RWPE2 (cell line): ENCODE measurements at regions not wholly inside any gene's neighbourhood (a gene's known extent, or its start where the extent isn't known, plus 50 kb on each side); places are given as distances from the start of the nearest gene placed in this dataset.

Experiments used
- ATAC-seq: fragments of 200-7000 bp; cut with Tn5 transposase; 3 replicates; pipeline ENCODE4 v1.9.1; 2021; ENCODE audit warnings: low read depth
- DNase-seq: peaks from one replicate; pipeline ENCODE4 v3.0.0-alpha.2; 2020; ENCODE audit warnings: low spot score
- H3K27ac ChIP-seq: fragments of 450-650 bp; 2 replicates; pipeline ENCODE4 v1.5.1; 2017; ENCODE audit warnings: mild to moderate bottlenecking; ENCODE audit not compliant: poor library complexity, severe bottlenecking
- H3K27me3 ChIP-seq: fragments of 250-450 bp; sonication (Bioruptor Pico); 2 replicates; pipeline ENCODE4 v1.5.1; 2021; ENCODE audit warnings: mild to moderate bottlenecking, moderate library complexity; ENCODE audit not compliant: insufficient read depth, poor library complexity, severe bottlenecking
- H3K36me3 ChIP-seq: fragments of 250-450 bp; sonication (Bioruptor Pico); 2 replicates; pipeline ENCODE4 v1.5.1; 2020; ENCODE audit warnings: low read depth, mild to moderate bottlenecking, moderate library complexity
- H3K4me1 ChIP-seq: fragments of 250-450 bp; sonication (Bioruptor Pico); 2 replicates; pipeline ENCODE4 v1.5.1; 2021; ENCODE audit warnings: mild to moderate bottlenecking, moderate library complexity; ENCODE audit not compliant: insufficient read depth, poor library complexity, severe bottlenecking
- H3K4me3 ChIP-seq: fragments of 250-450 bp; sonication (Bioruptor Pico); 2 replicates; pipeline ENCODE4 v1.5.1; 2021; ENCODE audit warnings: mild to moderate bottlenecking, moderate library complexity; ENCODE audit not compliant: severe bottlenecking
- H3K9me3 ChIP-seq: fragments of 250-450 bp; sonication (Bioruptor Pico); 2 replicates; pipeline ENCODE4 v1.5.1; 2021; ENCODE audit warnings: mild to moderate bottlenecking, moderate library complexity; ENCODE audit not compliant: severe bottlenecking
- TF ChIP-seq, protein P1 (sequence below): fragments of 450-650 bp; IDR thresholded peaks from one replicate; pipeline ENCODE4 v1.5.1; 2017; ENCODE audit warnings: mild to moderate bottlenecking, moderate library complexity; ENCODE audit not compliant: poor library complexity, severe bottlenecking

DNA sequence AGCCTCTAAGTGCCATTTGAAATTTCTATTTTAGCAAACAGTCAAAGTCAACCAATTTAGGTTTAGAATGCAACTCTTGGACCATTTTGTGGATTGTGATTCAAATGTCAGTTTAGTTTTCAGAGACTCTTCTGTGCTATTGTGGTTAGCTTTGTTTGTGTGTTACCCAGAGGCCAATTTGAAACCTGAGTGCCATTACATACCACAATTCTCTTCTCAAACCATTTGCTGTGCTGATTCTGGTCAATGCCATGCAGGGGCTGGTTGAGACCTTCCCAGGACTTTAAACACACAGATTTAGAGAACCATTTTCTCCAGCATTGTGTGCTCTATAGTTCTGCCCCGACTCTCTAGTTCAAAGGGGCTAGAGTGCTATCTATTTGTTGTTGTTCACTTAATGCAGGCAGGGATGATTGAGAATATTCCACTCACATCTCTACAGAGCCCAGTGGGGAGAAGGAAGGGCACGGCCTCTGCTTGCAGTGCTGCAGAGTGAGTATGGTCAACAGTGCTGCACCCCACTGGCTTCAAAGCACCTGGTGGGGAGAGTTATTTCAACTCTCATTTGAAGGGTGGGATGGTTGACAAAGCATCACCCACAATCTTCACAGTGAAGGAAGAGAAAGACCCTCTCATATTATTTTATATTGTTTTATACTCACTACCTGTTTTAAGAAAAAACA is 738.2 kb downstream of the COL12A1 start:
- no peaks in the 10 kb centered on the region for H3K36me3 ChIP-seq
- H3K27ac ChIP-seq, result no peak overlapping the region
- TF ChIP-seq, protein P1, sequence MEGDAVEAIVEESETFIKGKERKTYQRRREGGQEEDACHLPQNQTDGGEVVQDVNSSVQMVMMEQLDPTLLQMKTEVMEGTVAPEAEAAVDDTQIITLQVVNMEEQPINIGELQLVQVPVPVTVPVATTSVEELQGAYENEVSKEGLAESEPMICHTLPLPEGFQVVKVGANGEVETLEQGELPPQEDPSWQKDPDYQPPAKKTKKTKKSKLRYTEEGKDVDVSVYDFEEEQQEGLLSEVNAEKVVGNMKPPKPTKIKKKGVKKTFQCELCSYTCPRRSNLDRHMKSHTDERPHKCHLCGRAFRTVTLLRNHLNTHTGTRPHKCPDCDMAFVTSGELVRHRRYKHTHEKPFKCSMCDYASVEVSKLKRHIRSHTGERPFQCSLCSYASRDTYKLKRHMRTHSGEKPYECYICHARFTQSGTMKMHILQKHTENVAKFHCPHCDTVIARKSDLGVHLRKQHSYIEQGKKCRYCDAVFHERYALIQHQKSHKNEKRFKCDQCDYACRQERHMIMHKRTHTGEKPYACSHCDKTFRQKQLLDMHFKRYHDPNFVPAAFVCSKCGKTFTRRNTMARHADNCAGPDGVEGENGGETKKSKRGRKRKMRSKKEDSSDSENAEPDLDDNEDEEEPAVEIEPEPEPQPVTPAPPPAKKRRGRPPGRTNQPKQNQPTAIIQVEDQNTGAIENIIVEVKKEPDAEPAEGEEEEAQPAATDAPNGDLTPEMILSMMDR, result no peak
- no peak for ATAC-seq
- H3K27me3 ChIP-seq, result no peaks in the 10 kb centered on the region
- no peaks in the 10 kb centered on the region for H3K9me3 ChIP-seq
- H3K4me3 ChIP-seq, result no peak overlapping the region
- no peaks in the 10 kb centered on the region for H3K4me1 ChIP-seq
- DNase-seq, result no peak

DNA sequence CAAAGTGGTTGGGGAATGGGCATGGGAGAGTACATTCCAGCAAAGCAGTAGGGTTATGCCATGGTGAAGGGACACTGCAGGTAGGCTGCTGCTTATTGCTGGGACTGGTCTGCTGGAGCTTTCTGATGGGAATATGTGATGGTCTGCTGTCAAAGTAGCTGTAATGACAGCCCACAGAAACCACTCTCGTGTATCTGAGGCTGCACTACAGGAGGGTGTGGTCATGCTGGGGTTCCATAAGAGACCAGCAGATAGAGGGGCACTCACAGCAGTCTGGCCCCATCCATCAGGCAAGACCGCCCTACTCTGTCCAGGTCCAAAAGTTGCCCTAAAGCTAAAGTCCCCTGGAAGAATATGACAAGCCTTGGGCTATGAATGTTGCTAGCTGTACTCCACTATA is 739.3 kb downstream of the COL12A1 start:
- TF ChIP-seq, protein P1, result no peak
- Histone ChIP-seq H3K4me1 (no peaks in the 10 kb centered on the region), H3K4me3 (no peak overlapping the region), H3K27me3 (no peaks in the 10 kb centered on the region), H3K36me3 (no peaks in the 10 kb centered on the region), H3K9me3 (no peaks in the 10 kb centered on the region), H3K27ac (no peak overlapping the region)
- ATAC-seq (no peak), DNase-seq (no peak)

DNA sequence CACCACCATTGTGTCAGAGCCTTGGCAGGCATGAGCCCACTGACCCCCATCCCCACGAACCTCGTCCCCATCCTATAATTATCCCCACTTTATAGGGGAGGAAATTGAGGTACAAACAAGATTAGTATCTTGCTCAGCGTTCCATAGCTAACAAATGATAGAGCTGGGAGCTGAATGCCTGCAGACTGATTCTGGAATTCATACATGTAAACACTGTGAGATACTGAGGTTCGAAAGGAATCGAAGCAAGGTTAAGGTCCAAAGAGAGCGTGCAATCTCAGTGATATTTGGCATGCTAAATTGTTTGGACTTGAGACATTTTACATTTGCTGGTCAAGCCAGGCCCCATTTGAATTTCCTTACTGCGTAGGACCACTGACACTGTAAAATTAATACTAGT is 746.6 kb downstream of the COL12A1 start:
- DNase-seq (no peak), ATAC-seq (no peak)
- no peaks in the 10 kb centered on the region for H3K9me3 ChIP-seq
- H3K4me3 ChIP-seq, result no peak overlapping the region
- no peaks in the 10 kb centered on the region for H3K4me1 ChIP-seq
- H3K27me3 ChIP-seq, result no peaks in the 10 kb centered on the region
- H3K36me3 ChIP-seq, result no peaks in the 10 kb centered on the region
- H3K27ac ChIP-seq, result no peak overlapping the region
- TF ChIP-seq, protein P1, result no peak

DNA sequence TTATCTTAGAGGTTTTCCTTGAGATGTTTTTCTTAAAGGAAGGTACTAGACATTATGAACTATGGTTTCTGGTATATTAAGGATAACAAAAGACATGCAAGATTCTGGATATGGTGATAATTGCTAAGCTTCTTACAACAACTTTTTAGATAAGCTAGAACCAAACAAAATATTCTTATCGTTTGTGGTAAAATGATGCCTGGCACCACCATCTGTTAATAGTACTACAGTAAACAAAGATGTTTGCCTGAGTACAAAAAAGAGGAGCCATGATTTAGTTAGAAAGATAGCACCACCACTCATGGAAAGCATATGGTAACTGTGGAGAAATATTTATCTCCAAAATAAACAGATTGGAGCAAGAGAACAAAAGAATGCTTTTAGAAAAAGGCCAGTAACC is 747.3 kb downstream of the COL12A1 start:
- H3K4me3 ChIP-seq, result no peak overlapping the region
- DNase-seq, result no peak
- no peaks in the 10 kb centered on the region for H3K4me1 ChIP-seq
- TF ChIP-seq, protein P1, result no peak
- no peaks in the 10 kb centered on the region for H3K36me3 ChIP-seq
- no peak for ATAC-seq
- H3K27me3 ChIP-seq, result no peaks in the 10 kb centered on the region
- no peaks in the 10 kb centered on the region for H3K9me3 ChIP-seq
- H3K27ac ChIP-seq, result no peak overlapping the region

DNA sequence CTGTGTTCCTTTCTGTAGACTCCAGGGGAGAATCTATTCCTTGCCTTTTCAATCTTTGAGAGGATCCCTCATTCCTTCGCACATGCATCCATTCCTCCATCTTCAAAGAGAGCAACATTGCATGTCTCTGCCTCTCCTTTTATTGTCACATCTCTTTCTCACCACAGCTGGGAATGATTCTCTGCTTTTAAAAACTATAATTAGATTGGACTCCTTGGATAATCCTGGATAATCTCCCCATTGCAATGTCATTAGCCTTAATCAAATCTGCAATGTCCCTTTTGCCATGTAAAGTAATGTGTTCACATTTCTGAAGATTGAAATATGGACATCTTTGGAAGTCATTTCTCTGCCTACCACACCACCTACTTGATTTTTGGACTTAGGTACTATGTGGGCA is 750.1 kb downstream of the COL12A1 start:
- Histone ChIP-seq H3K36me3 (no peaks in the 10 kb centered on the region), H3K4me1 (no peaks in the 10 kb centered on the region), H3K27me3 (no peaks in the 10 kb centered on the region), H3K27ac (no peak overlapping the region), H3K9me3 (no peaks in the 10 kb centered on the region), H3K4me3 (no peak overlapping the region)
- TF ChIP-seq, protein P1, result no peak
- DNase-seq (no peak), ATAC-seq (no peak)
